ENCODE measurements at regions not wholly inside any gene's neighbourhood (a gene's known extent, or its start where the extent isn't known, plus 50 kb on each side); places are given as distances from the start of the nearest gene placed in this dataset.
A peak's percentile ranks its signal among the peaks of the same experiment; 100 is the strongest.

- ATAC-seq (no peak), DNase-seq (no peak)
- in situ Hi-C loops (cut with MboI; ENCODE audit: low sequenced_read_pairs in 4 of 4), result no loop called here
- no peak for TF ChIP-seq POLR2A (IDR thresholded peaks at IDR 0.05)
- TF ChIP-seq CTCF (IDR thresholded peaks at IDR 0.05 in 4 of 5, conservative IDR thresholded peaks at IDR 0.05 in 1 of 5), result no peak
- Histone ChIP-seq H3K4me1 (peaks cover 18 to 23% of the 10 kb centered on the region in 2 donors), H3K4me3 (no peak overlapping the region), H3K27me3 (no peaks in the 10 kb centered on the region), H3K9me3 (no peaks in the 10 kb centered on the region), H3K27ac (peak overlapping the region in 3 of 4 donors; percentile 73 to 79 (median 75)), H3K36me3 (no peaks in the 10 kb centered on the region)
- intact Hi-C loops (cut with DNase I; ENCODE audit: low total_unique reads), result no loop called here
These were observed 481.1 kb upstream of the HS6ST1 start for GRCh38 chr2:128799730-128800129.

GRCh38 chr2:128801576-128801975, 482.9 kb upstream of the HS6ST1 start:
- in situ Hi-C loops (cut with MboI; ENCODE audit: low sequenced_read_pairs in 4 of 4), result no loop called here
- Histone ChIP-seq H3K4me1 (peaks cover 18 to 23% of the 10 kb centered on the region in 2 donors), H3K36me3 (no peaks in the 10 kb centered on the region), H3K4me3 (no peak overlapping the region), H3K27ac (no peak overlapping the region), H3K9me3 (no peaks in the 10 kb centered on the region), H3K27me3 (no peaks in the 10 kb centered on the region)
- intact Hi-C loops (cut with DNase I; ENCODE audit: low total_unique reads), result no loop called here
- ATAC-seq, result no peak
- TF ChIP-seq CTCF (IDR thresholded peaks at IDR 0.05 in 4 of 5, conservative IDR thresholded peaks at IDR 0.05 in 1 of 5) (no peak), POLR2A (IDR thresholded peaks at IDR 0.05) (no peak)
- no peak for DNase-seq

GRCh38 chr2:128803222-128803621, 484.6 kb upstream of the HS6ST1 start:
- Histone ChIP-seq H3K4me3 (no peak overlapping the region), H3K4me1 (peaks cover 14 to 17% of the 10 kb centered on the region in 2 donors), H3K9me3 (no peaks in the 10 kb centered on the region), H3K27me3 (no peaks in the 10 kb centered on the region), H3K36me3 (no peaks in the 10 kb centered on the region), H3K27ac (no peak overlapping the region)
- ATAC-seq (no peak), DNase-seq (no peak)
- intact Hi-C loops (cut with DNase I; ENCODE audit: low total_unique reads), result no loop called here
- in situ Hi-C loops (cut with MboI; ENCODE audit: low sequenced_read_pairs in 4 of 4), result no loop called here
- TF ChIP-seq POLR2A (IDR thresholded peaks at IDR 0.05) (no peak), CTCF (IDR thresholded peaks at IDR 0.05 in 4 of 5, conservative IDR thresholded peaks at IDR 0.05 in 1 of 5) (no peak)

GRCh38 chr2:128805237-128805636, 486.6 kb upstream of the HS6ST1 start:
- H3K4me3 ChIP-seq, result no peak overlapping the region
- no peaks in the 10 kb centered on the region for H3K9me3 ChIP-seq
- H3K27ac ChIP-seq, result peak overlapping the region in 1 of 4 donors; percentile 19
- peaks cover 6 to 20% of the 10 kb centered on the region in 2 donors for H3K4me1 ChIP-seq
- DNase-seq (no peak), ATAC-seq (no peak)
- intact Hi-C loops (cut with DNase I; ENCODE audit: low total_unique reads), result no loop called here
- H3K36me3 ChIP-seq, result no peaks in the 10 kb centered on the region
- H3K27me3 ChIP-seq, result no peaks in the 10 kb centered on the region
- in situ Hi-C loops (cut with MboI; ENCODE audit: low sequenced_read_pairs in 4 of 4), result no loop called here
- TF ChIP-seq CTCF (IDR thresholded peaks at IDR 0.05 in 4 of 5, conservative IDR thresholded peaks at IDR 0.05 in 1 of 5) (no peak), POLR2A (IDR thresholded peaks at IDR 0.05) (no peak)

- Histone ChIP-seq H3K27me3 (no peaks in the 10 kb centered on the region), H3K4me3 (no peak overlapping the region), H3K9me3 (no peaks in the 10 kb centered on the region), H3K36me3 (no peaks in the 10 kb centered on the region), H3K4me1 (peaks cover 6 to 20% of the 10 kb centered on the region in 2 donors), H3K27ac (peak overlapping the region in 1 of 4 donors; percentile 19)
- TF ChIP-seq CTCF (IDR thresholded peaks at IDR 0.05 in 4 of 5, conservative IDR thresholded peaks at IDR 0.05 in 1 of 5) (no peak), POLR2A (IDR thresholded peaks at IDR 0.05) (no peak)
- in situ Hi-C loops (cut with MboI; ENCODE audit: low sequenced_read_pairs in 4 of 4) (no loop called here), intact Hi-C loops (cut with DNase I; ENCODE audit: low total_unique reads) (no loop called here)
- DNase-seq (no peak), ATAC-seq (no peak)
These were observed 487.2 kb upstream of the HS6ST1 start for GRCh38 chr2:128805918-128806317.
